Activated naive CD4-positive, alpha-beta T cell treated with anti-CD3 and anti-CD28 coated beads for 36 hours (primary cell): ENCODE measurements at regions not wholly inside any gene's neighbourhood (a gene's known extent, or its start where the extent isn't known, plus 50 kb on each side); places are given as distances from the start of the nearest gene placed in this dataset.
"Not testable (repeated sequence)": the region's sequence is repeated elsewhere in the genome, so short reads cannot be mapped to it uniquely, and the experiment has no call there.

ENCODE experiments used
- CTCF ChIA-PET: fragments of 350-600 bp; sonication (Branson Sonifier 250); formaldehyde crosslinking; loops from one replicate; lab custom pipeline; 2021; ENCODE audit warnings: antibody characterized with exemption; lab: Charles Lee
- DNase-seq: peaks from one replicate; pipeline ENCODE4 v3.0.0-alpha.2; 2020
- H3K27ac Mint-ChIP-seq: one replicate; pipeline ENCODE4 v1.8.0; 2021; ENCODE audit warnings: mild to moderate bottlenecking, mixed read lengths
- H3K27me3 Mint-ChIP-seq: one replicate; pipeline ENCODE4 v1.8.0; 2021; ENCODE audit warnings: low read depth, mixed read lengths
- H3K36me3 Mint-ChIP-seq: one replicate; pipeline ENCODE4 v1.8.0; 2021; ENCODE audit warnings: low read depth, mixed read lengths
- H3K4me1 Mint-ChIP-seq: one replicate; pipeline ENCODE4 v1.8.0; 2021; ENCODE audit warnings: low read depth, mixed read lengths
- H3K4me3 Mint-ChIP-seq: one replicate; pipeline ENCODE4 v1.8.0; 2021; ENCODE audit warnings: mild to moderate bottlenecking, moderate library complexity, mixed read lengths
- H3K9me3 Mint-ChIP-seq: one replicate; pipeline ENCODE4 v1.8.0; 2021; ENCODE audit warnings: mixed read lengths
- intact Hi-C: fragments of 100-400 bp; cut with micrococcal nuclease; formaldehyde crosslinking; loops from one replicate; pipeline ENCODE4 v1.15.1; 2023

- not testable (repeated sequence) for H3K4me3 Mint-ChIP-seq
Observed at GRCh38 chr1:206297145-206298031, 94.0 kb downstream of the SRGAP2 start.

GRCh38 chr1:206298032-206298392 lies 94.7 kb downstream of the SRGAP2 start:
- intact Hi-C loops, H3K9me3 Mint-ChIP-seq, H3K4me3 Mint-ChIP-seq: not testable (repeated sequence)

More at GRCh38 chr1:206297145-206298031, 94.0 kb downstream of the SRGAP2 start:
- DNase-seq, intact Hi-C loops, H3K27ac Mint-ChIP-seq, H3K4me1 Mint-ChIP-seq, H3K9me3 Mint-ChIP-seq, H3K36me3 Mint-ChIP-seq, H3K27me3 Mint-ChIP-seq, CTCF ChIA-PET: not testable (repeated sequence)

GRCh38 chr1:206299181-206299791 lies 95.9 kb downstream of the SRGAP2 start:
- CTCF ChIA-PET, DNase-seq, H3K27ac Mint-ChIP-seq, H3K36me3 Mint-ChIP-seq, H3K4me3 Mint-ChIP-seq, intact Hi-C loops, H3K4me1 Mint-ChIP-seq, H3K9me3 Mint-ChIP-seq, H3K27me3 Mint-ChIP-seq: not testable (repeated sequence)

More at GRCh38 chr1:206298032-206298392, 94.7 kb downstream of the SRGAP2 start:
- H3K27me3 Mint-ChIP-seq, H3K27ac Mint-ChIP-seq, CTCF ChIA-PET, H3K4me1 Mint-ChIP-seq, DNase-seq, H3K36me3 Mint-ChIP-seq: not testable (repeated sequence)

- H3K4me1 Mint-ChIP-seq, H3K36me3 Mint-ChIP-seq, H3K4me3 Mint-ChIP-seq, DNase-seq, H3K27ac Mint-ChIP-seq, H3K9me3 Mint-ChIP-seq, H3K27me3 Mint-ChIP-seq, intact Hi-C loops, CTCF ChIA-PET: not testable (repeated sequence)
Observed at GRCh38 chr1:206299942-206300341, 96.6 kb downstream of the SRGAP2 start.

- H3K4me1 Mint-ChIP-seq, H3K4me3 Mint-ChIP-seq, DNase-seq, H3K36me3 Mint-ChIP-seq, H3K27me3 Mint-ChIP-seq, H3K27ac Mint-ChIP-seq, intact Hi-C loops, CTCF ChIA-PET, H3K9me3 Mint-ChIP-seq: not testable (repeated sequence)
Observed at GRCh38 chr1:206302056-206302455, 98.7 kb downstream of the SRGAP2 start.

GRCh38 chr1:206307442-206307841 lies 104.1 kb downstream of the SRGAP2 start:
- H3K4me1 Mint-ChIP-seq, CTCF ChIA-PET, intact Hi-C loops, H3K27me3 Mint-ChIP-seq, H3K27ac Mint-ChIP-seq, DNase-seq, H3K4me3 Mint-ChIP-seq, H3K9me3 Mint-ChIP-seq, H3K36me3 Mint-ChIP-seq: not testable (repeated sequence)

- H3K27me3 Mint-ChIP-seq, CTCF ChIA-PET, H3K4me1 Mint-ChIP-seq, intact Hi-C loops, H3K9me3 Mint-ChIP-seq, H3K36me3 Mint-ChIP-seq, H3K4me3 Mint-ChIP-seq, H3K27ac Mint-ChIP-seq, DNase-seq: not testable (repeated sequence)
Observed at GRCh38 chr1:206310948-206311347, 107.6 kb downstream of the SRGAP2 start.

GRCh38 chr1:206311611-206312273 lies 108.4 kb downstream of the SRGAP2 start:
- H3K27me3 Mint-ChIP-seq, intact Hi-C loops, DNase-seq, H3K27ac Mint-ChIP-seq, CTCF ChIA-PET, H3K36me3 Mint-ChIP-seq, H3K4me1 Mint-ChIP-seq, H3K4me3 Mint-ChIP-seq, H3K9me3 Mint-ChIP-seq: not testable (repeated sequence)

GRCh38 chr1:206312274-206312665 lies 108.9 kb downstream of the SRGAP2 start:
- intact Hi-C loops = not testable (repeated sequence)

GRCh38 chr1:206314951-206315636 lies 111.8 kb downstream of the SRGAP2 start:
- DNase-seq, H3K36me3 Mint-ChIP-seq, H3K4me3 Mint-ChIP-seq, H3K4me1 Mint-ChIP-seq, intact Hi-C loops, H3K9me3 Mint-ChIP-seq, CTCF ChIA-PET, H3K27me3 Mint-ChIP-seq, H3K27ac Mint-ChIP-seq: not testable (repeated sequence)

More at GRCh38 chr1:206312274-206312665, 108.9 kb downstream of the SRGAP2 start:
- H3K36me3 Mint-ChIP-seq, CTCF ChIA-PET, H3K27ac Mint-ChIP-seq, H3K27me3 Mint-ChIP-seq, H3K4me3 Mint-ChIP-seq, DNase-seq, H3K4me1 Mint-ChIP-seq, H3K9me3 Mint-ChIP-seq: not testable (repeated sequence)

GRCh38 chr1:206316901-206317300 lies 113.6 kb downstream of the SRGAP2 start:
- H3K4me1 Mint-ChIP-seq, H3K27ac Mint-ChIP-seq, H3K27me3 Mint-ChIP-seq, H3K36me3 Mint-ChIP-seq, intact Hi-C loops, H3K9me3 Mint-ChIP-seq, H3K4me3 Mint-ChIP-seq, CTCF ChIA-PET, DNase-seq: not testable (repeated sequence)

- H3K27me3 Mint-ChIP-seq, CTCF ChIA-PET, H3K9me3 Mint-ChIP-seq: not testable (repeated sequence)
Observed at GRCh38 chr1:206317878-206318514, 114.7 kb downstream of the SRGAP2 start.

More at GRCh38 chr1:206317878-206318514, 114.7 kb downstream of the SRGAP2 start:
- H3K4me1 Mint-ChIP-seq, DNase-seq, H3K4me3 Mint-ChIP-seq, H3K36me3 Mint-ChIP-seq, H3K27ac Mint-ChIP-seq, intact Hi-C loops: not testable (repeated sequence)
